Heart right ventricle (tissue), 16 donors: ENCODE measurements at regions not wholly inside any gene's neighbourhood (a gene's known extent, or its start where the extent isn't known, plus 50 kb on each side); places are given as distances from the start of the nearest gene placed in this dataset.

Source experiments
- ATAC-seq, 8 donors: fragments of 200-7000 bp; cut with Tn5 transposase; one replicate each; pipeline ENCODE4 v1.9.1; 2020; ENCODE audit warnings: mild to moderate bottlenecking in 8 of 8, moderate library complexity in 8 of 8, moderate number of reproducible peaks in 1 of 8
- DNase-seq, 2 donors: peaks; one replicate each; pipeline ENCODE4 v3.0.0-alpha.2; 2020
- H3K27ac ChIP-seq, 10 donors: fragments of 200-600 bp; sonication (generic) in 2 of 10; one replicate each; pipeline versions ENCODE4 v1.5.0 to v1.8.0; 2020 to 2022; ENCODE audit warnings: mild to moderate bottlenecking in 3 of 10
- H3K27me3 ChIP-seq, 7 donors: fragments of 200-600 bp; one replicate each; pipeline ENCODE4 v1.8.0; 2021 to 2022; ENCODE audit warnings: mild to moderate bottlenecking in 2 of 7
- H3K36me3 ChIP-seq, 9 donors: fragments of 200-600 bp; sonication (generic) in 1 of 9; one replicate each; pipeline versions ENCODE4 v1.5.0 to v1.8.0; 2020 to 2022; ENCODE audit warnings: mild to moderate bottlenecking in 2 of 9
- H3K4me1 ChIP-seq, 9 donors: fragments of 200-600 bp; sonication (generic) in 1 of 9; one replicate each; pipeline versions ENCODE4 v1.5.0 to v1.8.0; 2020 to 2022; ENCODE audit warnings: mild to moderate bottlenecking in 4 of 9
- H3K4me3 ChIP-seq, 10 donors: fragments of 200-600 bp; sonication (generic) in 2 of 10; one replicate each; pipeline versions ENCODE4 v1.5.0 to v1.8.0; 2020 to 2022; ENCODE audit warnings: mild to moderate bottlenecking in 7 of 10, moderate library complexity in 2 of 10
- H3K9me3 ChIP-seq, 11 donors: fragments of 200-600 bp in 10 of 11; sonication (generic) in 2 of 11; one replicate each; pipeline versions ENCODE4 v1.5.0 to v1.8.0; 2013 to 2022; ENCODE audit warnings: mild to moderate bottlenecking in 2 of 11, control low read depth in 1 of 11, moderate library complexity in 1 of 11
- CTCF ChIP-seq, 9 donors: fragments of 200-600 bp; sonication (generic) in 2 of 9; IDR thresholded peaks; one replicate each; pipeline versions ENCODE4 v1.5.0 to v1.8.0; 2021 to 2022; ENCODE audit warnings: antibody characterized with exemption in 9 of 9, mild to moderate bottlenecking in 5 of 9, moderate library complexity in 1 of 9
- WGBS, 2 donors: extraction: QIAGEN DNeasy Blood & Tissue Kit; methylation state at CpG; one replicate each; pipeline ENCODE4 v1.1.7; 2013; ENCODE audit warnings: inconsistent platforms in 1 of 2; 5-methylcytosine and 5-hydroxymethylcytosine counted together
- intact Hi-C, 10 donors: fragments of 100-400 bp; cut with DNase I; formaldehyde crosslinking; loops; one replicate each; pipeline versions ENCODE4 v1.11.1 to v1.14.2; 2022
- donor health status: Arrhythmogenic right ventricular cardiomyopathy.
- donor health status: ischemic (EF 13 %, LVEDD 7.1; RV severe dilation, severe dysfunction).
- donor health status: healthy with polysubstance abuse.
- donor health status: DM: no; HTN: yes; CAD: no.
- donor health status: DM: no; HTN: no; CAD: no.
- donor health status: ischemic (EF 25% LVEDD 6.9; RV normal size, moderate dysfunction).
- donor health status: ischemic (EF 25% LVEDD 5.7; RV mildly dilated, moderate dysfunction).
- donor health status: healthy.
- donor health status: DM: yes; HTN: yes; CAD: no.
- donor health status: Ischemic cardiomyopathy.
- donor health status: ischemic (EF 35%, LVEDD 5.7; RV mildly dilated, moderate dysfunction).
- donor health status: nonischemic (EF 11% LVEDD 7.7; RV severe dilation, severe dysfunction).
- donor health status: DM: yes; HTN: yes; CAD: no.
- donor health status: PGD.
- donor health status: ischemic (EF 29% LVEDD 5.4; RV normal size, mild dysfunction).
- donor health status: nonischemic (EF 23%, LVEDD 6.1; RV moderate dilation, normal function).

DNA sequence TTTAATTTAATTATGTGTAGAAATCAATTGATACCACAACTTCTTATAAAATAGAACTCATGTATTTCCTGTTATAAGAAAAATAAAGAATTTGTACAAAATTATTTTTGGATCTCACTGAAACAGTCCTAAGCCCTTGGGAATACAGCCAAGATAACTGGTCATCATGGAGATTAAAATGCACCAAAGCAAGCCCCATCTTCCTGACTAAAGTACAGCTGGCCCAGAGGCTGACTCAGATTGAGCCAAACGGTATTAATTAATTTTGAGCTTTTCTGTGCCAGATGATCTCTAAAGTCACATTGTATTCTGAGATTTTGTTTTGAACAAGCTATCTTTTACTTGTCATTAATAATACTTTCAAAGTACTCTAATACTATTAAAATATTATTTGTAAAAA lies 978.5 kb downstream of the TBC1D32 start:
- intact Hi-C loops = no loop called here
- Histone ChIP-seq H3K27ac (no peak overlapping the region), H3K9me3 (peaks cover 0 to 36% (median 20%) of the 10 kb centered on the region in 11 donors), H3K27me3 (no peaks in the 10 kb centered on the region), H3K4me3 (no peak overlapping the region), H3K36me3 (no peaks in the 10 kb centered on the region), H3K4me1 (peaks cover 0 to 13% (median 0%) of the 10 kb centered on the region in 9 donors)
- no peak for DNase-seq
- WGBS, 2 donors = 43 to 47% methylated on average over 1 of the region's 1 CpG
- ATAC-seq = peak in 2 of 8 donors; percentile 37 to 49
- TF ChIP-seq CTCF (IDR thresholded peaks at IDR 0.05) = no peak

- no peak overlapping the region for H3K4me3 ChIP-seq
- intact Hi-C loops = no loop called here
These were observed 979.7 kb downstream of the TBC1D32 start for GRCh38 chr6:120354452-120355098.

DNA sequence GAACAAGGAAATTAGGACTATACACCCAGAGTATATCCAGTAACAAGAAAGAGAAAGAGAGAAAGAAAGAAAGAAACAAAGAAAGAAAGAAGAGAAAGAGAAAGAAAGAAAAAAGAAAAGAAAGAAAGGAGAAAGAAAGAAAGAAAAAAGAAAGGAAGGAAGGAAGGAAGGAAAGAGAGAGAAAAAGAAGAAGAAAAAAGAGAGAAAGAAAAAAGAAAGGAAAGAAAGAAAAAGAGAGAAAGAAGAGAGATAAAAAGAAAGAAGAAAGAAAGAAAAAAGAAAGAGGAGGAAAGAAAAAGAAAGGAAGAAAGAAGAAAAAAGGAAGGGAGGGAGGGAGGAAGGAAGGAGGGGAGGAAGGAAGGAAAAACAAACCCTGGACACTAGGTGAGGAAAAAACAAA lies 981.8 kb downstream of the TBC1D32 start:
- no peaks in the 10 kb centered on the region for H3K36me3 ChIP-seq
- H3K4me1 ChIP-seq = peaks cover 0 to 13% (median 0%) of the 10 kb centered on the region in 9 donors
- DNase-seq = no peak
- no peaks in the 10 kb centered on the region for H3K27me3 ChIP-seq
- peaks cover 0 to 4% (median 0%) of the 10 kb centered on the region in 11 donors for H3K9me3 ChIP-seq
- H3K4me3 ChIP-seq = no peak overlapping the region
- intact Hi-C loops = no loop called here
- no peak overlapping the region for H3K27ac ChIP-seq
- no peak for ATAC-seq
- no peak for TF ChIP-seq CTCF (IDR thresholded peaks at IDR 0.05)

More at GRCh38 chr6:120354452-120355098, 979.7 kb downstream of the TBC1D32 start:
- Histone ChIP-seq H3K9me3 (peaks cover 0 to 25% (median 13%) of the 10 kb centered on the region in 11 donors), H3K27ac (no peak overlapping the region), H3K27me3 (no peaks in the 10 kb centered on the region), H3K36me3 (no peaks in the 10 kb centered on the region), H3K4me1 (peaks cover 0 to 13% (median 0%) of the 10 kb centered on the region in 9 donors)
- DNase-seq = no peak
- TF ChIP-seq CTCF (IDR thresholded peaks at IDR 0.05) = no peak
- ATAC-seq = no peak
- WGBS, 2 donors = 71 to 77% methylated on average over 1 of the region's 1 CpG

DNA sequence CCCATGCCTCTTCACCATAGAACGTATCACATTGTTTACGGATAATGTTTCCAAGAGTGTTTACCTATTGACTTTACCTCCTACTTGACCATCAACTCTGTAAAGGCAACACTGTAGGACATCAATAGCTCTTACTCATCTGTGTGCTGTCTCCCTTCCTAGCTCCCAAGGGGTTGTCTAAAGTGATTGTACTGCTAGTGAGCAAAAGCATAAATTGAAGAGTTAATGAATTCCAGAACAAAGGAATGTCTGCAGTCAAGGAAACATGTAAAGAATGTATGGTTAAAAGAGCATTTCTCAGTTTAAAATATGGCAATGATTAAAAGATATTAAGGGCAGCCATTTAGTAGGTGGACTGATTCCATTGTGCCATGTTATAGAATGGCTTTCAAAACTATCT lies 985.4 kb downstream of the TBC1D32 start:
- Histone ChIP-seq H3K27me3 (no peaks in the 10 kb centered on the region), H3K4me3 (no peak overlapping the region), H3K27ac (no peak overlapping the region), H3K9me3 (peaks cover 0 to 3% (median 0%) of the 10 kb centered on the region in 11 donors), H3K4me1 (no peaks in the 10 kb centered on the region), H3K36me3 (no peaks in the 10 kb centered on the region)
- no peak for DNase-seq
- intact Hi-C loops = loop anchor here in 1 of 10 donors (5.0 kb wide), 1 partner anchor 387 kb away; no protein-coding TSS in a partner anchor
- TF ChIP-seq CTCF (IDR thresholded peaks at IDR 0.05) = no peak
- 95 to 97% methylated on average over 2 of the region's 2 CpGs for WGBS, 2 donors
- ATAC-seq = no peak
